Upper lobe of left lung (tissue), 4 donors: ENCODE measurements at regions not wholly inside any gene's neighbourhood (a gene's known extent, or its start where the extent isn't known, plus 50 kb on each side); places are given as distances from the start of the nearest gene placed in this dataset.

Experiments
- CTCF ChIP-seq, 6 experiments: fragments of 450-650 bp in 4 of 6; fragments of 200-600 bp in 2 of 6; sonication (generic) in 2 of 6; IDR thresholded peaks; one replicate each; pipeline ENCODE4 v1.5.1; 2016 to 2019; ENCODE audit warnings: antibody characterized with exemption in 6 of 6
- EP300 ChIP-seq, 4 donors: sonication (generic); formaldehyde crosslinking; IDR thresholded peaks; one replicate each; pipeline ENCODE4 v1.5.1; 2017; ENCODE audit warnings: antibody characterized with exemption in 4 of 4, control low read depth in 2 of 4
- POLR2A ChIP-seq, 4 donors: fragments of 450-650 bp; IDR thresholded peaks; one replicate each; pipeline ENCODE4 v1.5.1; 2016 to 2017; ENCODE audit warnings: antibody characterized with exemption in 4 of 4, mild to moderate bottlenecking in 2 of 4
- POLR2AphosphoS5 ChIP-seq, 2 donors: sonication (generic); formaldehyde crosslinking; IDR thresholded peaks; one replicate each; pipeline ENCODE4 v1.5.1; 2017; ENCODE audit warnings: antibody characterized with exemption in 2 of 2

- no peak for TF ChIP-seq CTCF (IDR thresholded peaks at IDR 0.05)
- no peak for TF ChIP-seq POLR2AphosphoS5 (IDR thresholded peaks at IDR 0.05)
- TF ChIP-seq POLR2A (IDR thresholded peaks at IDR 0.05) = no peak
- no peak for TF ChIP-seq EP300 (IDR thresholded peaks at IDR 0.05)
Measured at GRCh38 chr12:96117460-96117859, 76.7 kb upstream of the ELK3 start.
